H9 (cell line): ENCODE measurements at regions not wholly inside any gene's neighbourhood (a gene's known extent, or its start where the extent isn't known, plus 50 kb on each side); places are given as distances from the start of the nearest gene placed in this dataset.

Experiments
- DNase-seq: peaks from one replicate; pipeline ENCODE4 v3.0.0-alpha.2; 2017
- H2AFZ ChIP-seq: one replicate; pipeline ENCODE4 v1.6.1; 2013; ENCODE audit warnings: mild to moderate bottlenecking, low read length, control low read depth, moderate library complexity
- H2AK5ac ChIP-seq: 2 replicates; pipeline ENCODE4 v1.6.1; 2013; ENCODE audit warnings: low read length, control low read depth, mixed read lengths; ENCODE audit not compliant: insufficient read length
- H2BK120ac ChIP-seq: one replicate; pipeline ENCODE4 v1.6.1; 2013; ENCODE audit warnings: low read depth, mild to moderate bottlenecking, low read length, control low read depth, inconsistent platforms; ENCODE audit not compliant: poor library complexity, severe bottlenecking
- H2BK12ac ChIP-seq: 2 replicates; pipeline ENCODE4 v1.6.1; 2013; ENCODE audit warnings: low read length, control low read depth, mixed read lengths, low read depth; ENCODE audit not compliant: insufficient read length
- H2BK15ac ChIP-seq: 2 replicates; pipeline ENCODE4 v1.6.1; 2013; ENCODE audit warnings: low read depth, low read length, control low read depth
- H2BK20ac ChIP-seq: one replicate; pipeline ENCODE4 v1.6.1; 2013; ENCODE audit warnings: low read depth, mild to moderate bottlenecking, low read length, control low read depth, inconsistent platforms; ENCODE audit not compliant: poor library complexity, severe bottlenecking
- H2BK5ac ChIP-seq: 2 replicates; pipeline ENCODE4 v1.6.1; 2013; ENCODE audit warnings: low read length, control low read depth, mixed read lengths; ENCODE audit not compliant: insufficient read length
- H3K14ac ChIP-seq: 2 replicates; pipeline ENCODE4 v1.6.1; 2013; ENCODE audit warnings: low read length, control low read depth; ENCODE audit not compliant: insufficient read depth
- H3K18ac ChIP-seq: 2 replicates; pipeline ENCODE4 v1.6.1; 2013; ENCODE audit warnings: low read depth, mild to moderate bottlenecking, mixed read lengths, low read length, control low read depth; ENCODE audit not compliant: insufficient read length
- H3K23ac ChIP-seq: 2 replicates; pipeline ENCODE4 v1.6.1; 2013; ENCODE audit warnings: low read length, control low read depth, mixed read lengths, low read depth; ENCODE audit not compliant: insufficient read length
- H3K23me2 ChIP-seq: 2 replicates; pipeline ENCODE4 v1.6.1; 2013; ENCODE audit warnings: low read depth, mild to moderate bottlenecking, mixed read lengths, low read length, control low read depth; ENCODE audit not compliant: insufficient read length, poor library complexity, severe bottlenecking
- H3K27ac ChIP-seq: 2 replicates; pipeline ENCODE4 v1.5.1; 2013; ENCODE audit warnings: low read length, control low read depth, mixed read lengths, low read depth; ENCODE audit not compliant: insufficient read length
- H3K27me3 ChIP-seq: 2 replicates; pipeline ENCODE4 v1.6.1; 2013; ENCODE audit warnings: low read length, control low read depth, inconsistent platforms; ENCODE audit not compliant: insufficient read depth
- H3K4ac ChIP-seq: 2 replicates; pipeline ENCODE4 v1.6.1; 2013; ENCODE audit warnings: low read depth, mild to moderate bottlenecking, control low read depth, inconsistent platforms, low read length, moderate library complexity
- H3K4me1 ChIP-seq: 2 replicates; pipeline ENCODE4 v1.6.1; 2013; ENCODE audit warnings: low read length, control low read depth, inconsistent platforms; ENCODE audit not compliant: insufficient read depth
- H3K4me2 ChIP-seq: 2 replicates; pipeline ENCODE4 v1.6.1; 2013; ENCODE audit warnings: low read length, control low read depth, mixed read lengths; ENCODE audit not compliant: insufficient read length, insufficient read depth
- H3K56ac ChIP-seq: 2 replicates; pipeline ENCODE4 v1.6.1; 2013; ENCODE audit warnings: low read depth, mild to moderate bottlenecking, mixed read lengths, low read length, control low read depth; ENCODE audit not compliant: insufficient read length
- H3K79me1 ChIP-seq: 2 replicates; pipeline ENCODE4 v1.6.1; 2013; ENCODE audit warnings: low read depth, mild to moderate bottlenecking, moderate library complexity, low read length, control low read depth, inconsistent platforms; ENCODE audit not compliant: insufficient read depth, poor library complexity, severe bottlenecking
- H3K79me2 ChIP-seq: 2 replicates; pipeline ENCODE4 v1.6.1; 2013; ENCODE audit warnings: low read length, control low read depth, inconsistent platforms; ENCODE audit not compliant: insufficient read depth
- H3K9ac ChIP-seq: 2 replicates; pipeline ENCODE4 v1.6.1; 2013; ENCODE audit warnings: low read length, control low read depth, mixed read lengths; ENCODE audit not compliant: insufficient read length; ENCODE audit errors: extremely low read depth
- H3K9me3 ChIP-seq: one replicate; pipeline ENCODE4 v1.6.1; 2013; ENCODE audit warnings: low read depth, low read length, inconsistent platforms; ENCODE audit not compliant: control insufficient read depth
- H3T11ph ChIP-seq: one replicate; pipeline ENCODE4 v1.6.1; 2013; ENCODE audit warnings: mild to moderate bottlenecking, low read length, control low read depth, inconsistent platforms
- H4K20me1 ChIP-seq: one replicate; pipeline ENCODE4 v1.6.1; 2013; ENCODE audit not compliant: control insufficient read depth, insufficient read length, insufficient read depth
- H4K5ac ChIP-seq: 2 replicates; pipeline ENCODE4 v1.6.1; 2013; ENCODE audit warnings: low read depth, mild to moderate bottlenecking, mixed read lengths, low read length, control low read depth; ENCODE audit not compliant: insufficient read length
- H4K8ac ChIP-seq: replicated peaks from 2 replicates; pipeline ENCODE4 v1.6.1; 2013; ENCODE audit warnings: low read length, control low read depth, mixed read lengths, low read depth; ENCODE audit not compliant: insufficient read length
- H4K91ac ChIP-seq: 2 replicates; pipeline ENCODE4 v1.6.1; 2013; ENCODE audit warnings: low read depth, mild to moderate bottlenecking, moderate library complexity, mixed read lengths, low read length, control low read depth; ENCODE audit not compliant: insufficient read length
- H3K27ac Mint-ChIP-seq, 3 experiments: 2 replicates in 2 of 3; 3 replicates in 1 of 3; pipeline ENCODE4 v1.8.0; 2020 to 2021; ENCODE audit warnings: mixed read lengths in 3 of 3, mild to moderate bottlenecking in 1 of 3, moderate library complexity in 1 of 3
- H3K27me3 Mint-ChIP-seq: 2 replicates; pipeline ENCODE4 v1.8.0; 2021; ENCODE audit warnings: low read depth, mild to moderate bottlenecking, moderate library complexity, mixed read lengths
- H3K36me3 Mint-ChIP-seq, 3 experiments: 2 replicates in 2 of 3; 3 replicates in 1 of 3; pipeline ENCODE4 v1.8.0; 2020 to 2021; ENCODE audit warnings: low read depth in 3 of 3, mixed read lengths in 3 of 3; ENCODE audit not compliant: insufficient read depth in 1 of 3
- H3K4me1 Mint-ChIP-seq, 2 experiments: 2 replicates each; pipeline ENCODE4 v1.8.0; 2020; ENCODE audit warnings: mixed read lengths in 2 of 2
- H3K4me3 Mint-ChIP-seq, 2 experiments: 2 replicates in 1 of 2; 3 replicates in 1 of 2; pipeline ENCODE4 v1.8.0; 2020 to 2021; ENCODE audit warnings: mild to moderate bottlenecking in 2 of 2, mixed read lengths in 2 of 2, moderate library complexity in 1 of 2
- H3K9me3 Mint-ChIP-seq, 2 experiments: 2 replicates in 1 of 2; 3 replicates in 1 of 2; pipeline ENCODE4 v1.8.0; 2020; ENCODE audit warnings: mild to moderate bottlenecking in 2 of 2, mixed read lengths in 2 of 2, moderate library complexity in 1 of 2
- WGBS: extraction: QIAGEN DNeasy Blood & Tissue Kit; methylation state at CpG from one replicate; pipeline ENCODE4 v1.1.7; 2013; ENCODE audit warnings: missing lambda C conversion rate, low lambda C conversion rate, mixed read lengths; ENCODE audit not compliant: insufficient read length; ENCODE audit errors: extremely low coverage; 5-methylcytosine and 5-hydroxymethylcytosine counted together
- TF ChIP-seq, protein P1 (sequence below): fragments of 200-600 bp; sonication (generic); conservative IDR thresholded peaks from 3 replicates; pipeline ENCODE4 v1.8.0; 2021; ENCODE audit warnings: antibody characterized with exemption, mild to moderate bottlenecking

DNA sequence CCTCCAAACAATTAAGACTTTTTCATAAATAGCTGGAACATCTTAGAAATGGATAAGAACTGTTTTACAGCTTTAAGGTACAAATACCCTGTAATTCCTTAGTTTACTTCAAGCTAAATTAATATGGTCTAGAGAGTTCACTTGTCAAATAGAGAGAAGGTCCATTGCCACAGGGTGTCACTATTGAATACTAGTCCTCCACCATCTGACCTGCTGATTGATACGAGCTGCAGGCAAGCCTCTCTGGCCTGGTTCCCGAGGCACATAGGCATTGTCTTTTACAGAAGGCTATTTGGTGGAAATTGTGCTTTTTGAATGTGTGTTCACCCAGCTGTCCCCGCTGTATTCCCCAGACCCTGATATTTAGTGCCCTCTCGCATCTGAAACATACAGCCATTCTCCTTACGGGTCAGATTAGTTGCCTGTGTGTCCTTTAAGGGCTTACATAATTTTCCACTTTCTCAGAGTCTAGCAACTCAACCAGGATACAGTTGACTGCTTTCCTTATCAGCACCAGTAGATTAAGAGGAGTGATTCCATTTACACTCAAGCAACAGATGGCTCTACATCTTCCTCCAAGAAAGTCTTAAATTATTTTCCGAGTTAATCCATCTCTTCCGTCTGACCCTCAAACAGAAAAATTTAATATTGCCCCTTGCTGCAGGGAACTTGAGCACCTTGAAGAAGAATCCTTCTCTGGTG, 788.8 kb upstream of the FAT3 start:
- DNase-seq = no peak
- H3K4me1 ChIP-seq = no peaks in the 10 kb centered on the region
- H2AFZ ChIP-seq = no peak overlapping the region
- H2BK15ac ChIP-seq = no peak overlapping the region
- H3K9ac ChIP-seq = no peak overlapping the region
- no peaks in the 10 kb centered on the region for H3K36me3 Mint-ChIP-seq
- H3K79me1 ChIP-seq = no peaks in the 10 kb centered on the region
- H3K23ac ChIP-seq = no peak overlapping the region
- H3K9me3 ChIP-seq = no peaks in the 10 kb centered on the region
- H3K9me3 Mint-ChIP-seq = no peaks in the 10 kb centered on the region; a peak in 1 of 5 replicates
- H2BK120ac ChIP-seq = no peak overlapping the region
- H3K27me3 Mint-ChIP-seq = no peaks in the 10 kb centered on the region
- no peak overlapping the region for H2AK5ac ChIP-seq
- no peak overlapping the region for H3K27ac ChIP-seq
- no peak overlapping the region for H2BK20ac ChIP-seq
- no peak overlapping the region for H3K14ac ChIP-seq
- no peak overlapping the region for H4K91ac ChIP-seq
- no peak overlapping the region for H2BK12ac ChIP-seq
- no peaks in the 10 kb centered on the region for H3K27me3 ChIP-seq
- H3K79me2 ChIP-seq = no peaks in the 10 kb centered on the region
- no peak overlapping the region for H3K56ac ChIP-seq
- no peak overlapping the region for H3K4me3 Mint-ChIP-seq
- TF ChIP-seq, protein P1, sequence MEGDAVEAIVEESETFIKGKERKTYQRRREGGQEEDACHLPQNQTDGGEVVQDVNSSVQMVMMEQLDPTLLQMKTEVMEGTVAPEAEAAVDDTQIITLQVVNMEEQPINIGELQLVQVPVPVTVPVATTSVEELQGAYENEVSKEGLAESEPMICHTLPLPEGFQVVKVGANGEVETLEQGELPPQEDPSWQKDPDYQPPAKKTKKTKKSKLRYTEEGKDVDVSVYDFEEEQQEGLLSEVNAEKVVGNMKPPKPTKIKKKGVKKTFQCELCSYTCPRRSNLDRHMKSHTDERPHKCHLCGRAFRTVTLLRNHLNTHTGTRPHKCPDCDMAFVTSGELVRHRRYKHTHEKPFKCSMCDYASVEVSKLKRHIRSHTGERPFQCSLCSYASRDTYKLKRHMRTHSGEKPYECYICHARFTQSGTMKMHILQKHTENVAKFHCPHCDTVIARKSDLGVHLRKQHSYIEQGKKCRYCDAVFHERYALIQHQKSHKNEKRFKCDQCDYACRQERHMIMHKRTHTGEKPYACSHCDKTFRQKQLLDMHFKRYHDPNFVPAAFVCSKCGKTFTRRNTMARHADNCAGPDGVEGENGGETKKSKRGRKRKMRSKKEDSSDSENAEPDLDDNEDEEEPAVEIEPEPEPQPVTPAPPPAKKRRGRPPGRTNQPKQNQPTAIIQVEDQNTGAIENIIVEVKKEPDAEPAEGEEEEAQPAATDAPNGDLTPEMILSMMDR = peak; percentile 47; the same call in 2 of the 3 replicates
- H4K5ac ChIP-seq = no peak overlapping the region
- WGBS = no CpG with 5 or more reads among the region's 7 CpGs
- H3K23me2 ChIP-seq = no peaks in the 10 kb centered on the region
- H3K4me1 Mint-ChIP-seq = no peaks in the 10 kb centered on the region
- no peaks in the 10 kb centered on the region for H4K20me1 ChIP-seq
- no peak overlapping the region for H4K8ac ChIP-seq
- no peak overlapping the region for H3K27ac Mint-ChIP-seq
- H3K18ac ChIP-seq = no peak overlapping the region
- H3K4me2 ChIP-seq = no peak overlapping the region
- H3K4ac ChIP-seq = no peak overlapping the region
- no peak overlapping the region for H3T11ph ChIP-seq
- no peak overlapping the region for H2BK5ac ChIP-seq
